NCI-H510A (cell line): ENCODE measurements at regions not wholly inside any gene's neighbourhood (a gene's known extent, or its start where the extent isn't known, plus 50 kb on each side); places are given as distances from the start of the nearest gene placed in this dataset.

Experiments
- DNase-seq: peaks from one replicate; lab custom pipeline; 2025; lab: John Stamatoyannopoulos, UW

DNA sequence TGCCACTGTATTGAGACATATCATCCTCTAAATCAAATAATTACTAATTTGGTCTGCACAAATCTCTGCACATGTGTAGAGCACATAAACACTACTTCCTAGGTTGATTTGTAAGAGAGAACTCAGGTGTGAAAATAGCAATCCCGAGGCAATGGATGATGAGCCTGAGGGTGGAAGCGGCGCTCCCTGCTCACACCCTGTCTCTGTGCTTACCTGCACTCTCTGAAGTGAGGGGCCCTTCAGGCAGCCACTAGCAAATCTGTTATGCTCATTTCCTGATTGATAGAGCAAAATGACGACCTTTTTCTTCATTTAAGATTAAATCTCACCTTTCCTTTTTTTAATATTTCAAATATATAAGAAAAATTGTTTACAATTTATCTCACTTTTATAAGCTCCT lies 1995.7 kb upstream of the AGA start:
- no peak for DNase-seq

DNA sequence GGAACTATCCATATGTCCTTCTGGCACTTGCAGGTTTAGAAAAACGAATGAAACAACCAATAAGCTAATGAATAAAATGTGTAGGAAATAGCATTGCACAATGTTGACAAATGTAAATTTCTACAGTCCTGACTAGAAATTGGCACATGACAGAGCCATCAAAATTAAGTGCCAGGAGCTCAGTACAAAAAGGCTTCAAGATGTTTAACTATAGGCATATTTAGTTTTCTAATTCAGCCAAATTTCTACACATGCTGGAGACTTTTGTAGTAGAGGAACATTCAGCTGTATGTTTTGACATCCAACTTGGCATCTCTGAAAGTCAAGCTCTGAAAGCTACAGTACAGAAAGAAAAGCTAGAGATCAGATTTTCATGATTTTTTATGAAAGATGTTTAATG lies 1999.4 kb upstream of the AGA start:
- no peak for DNase-seq

DNA sequence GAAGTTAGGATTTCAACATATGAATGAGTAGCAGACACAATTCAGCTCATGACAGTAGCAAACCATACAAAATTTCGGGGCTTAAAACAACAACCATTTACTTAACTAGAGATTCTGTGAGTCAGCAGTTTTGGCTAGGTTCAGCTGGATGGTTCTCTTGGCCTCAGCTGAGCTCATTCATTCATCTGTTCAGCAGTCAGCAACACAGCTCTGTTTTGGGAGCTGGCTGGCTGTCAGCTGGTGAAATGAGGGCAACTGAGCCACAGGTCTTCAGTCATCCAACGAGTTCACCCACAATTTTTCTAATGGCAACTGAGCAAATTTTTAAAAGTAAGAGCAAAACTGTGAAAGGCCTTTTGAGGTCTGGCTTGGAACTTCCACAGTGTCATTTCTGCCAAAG lies 2005.1 kb upstream of the AGA start:
- DNase-seq = no peak

DNA sequence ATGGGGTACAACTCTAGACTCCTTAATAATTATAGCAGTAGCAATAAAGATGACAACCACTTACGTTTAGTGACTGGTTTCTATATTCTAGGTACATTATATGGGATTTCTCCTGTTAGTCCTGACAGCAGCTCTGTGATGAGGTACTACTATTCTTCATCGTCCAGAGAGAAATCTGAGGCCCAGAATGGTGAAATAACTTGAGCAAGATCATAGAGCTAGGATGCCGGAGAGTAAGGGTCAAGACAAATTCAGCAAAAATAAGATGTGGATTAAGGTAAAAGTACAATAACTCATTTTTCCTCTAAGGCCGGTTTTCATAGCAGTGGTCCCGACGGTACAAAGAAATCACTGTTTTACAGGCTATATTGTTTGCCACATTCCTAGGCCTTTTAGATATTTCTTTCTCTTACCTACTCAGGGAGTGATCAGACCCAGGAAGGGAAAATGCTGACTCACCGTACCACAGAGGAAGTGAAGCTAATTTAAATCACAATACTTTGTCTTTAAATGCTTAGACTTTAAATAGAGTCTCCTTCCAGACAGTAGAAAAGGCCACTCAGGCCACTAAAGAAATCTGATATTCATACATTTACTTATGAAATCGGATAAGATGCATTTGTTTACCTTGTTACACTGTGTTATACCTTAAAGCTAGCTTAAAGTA lies 2023.0 kb upstream of the AGA start:
- no peak for DNase-seq

DNA sequence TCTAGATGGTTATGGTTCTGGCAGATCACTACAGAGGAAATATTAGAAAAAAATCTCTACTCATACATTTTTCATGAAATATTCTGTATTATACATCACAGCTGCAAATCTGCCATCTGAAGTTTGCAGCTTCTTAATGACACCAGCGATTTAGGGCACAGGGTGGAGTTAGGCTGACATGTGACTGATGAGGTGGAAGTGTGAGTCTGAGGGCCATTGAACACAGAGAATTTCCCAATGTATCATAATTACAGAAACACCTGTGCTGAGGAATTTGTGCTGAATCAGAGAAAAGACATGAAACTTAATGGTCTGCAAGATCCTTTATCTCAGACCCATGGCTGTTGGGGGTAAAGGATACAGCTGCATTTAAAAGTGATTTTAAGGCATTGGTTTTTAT lies 2025.6 kb upstream of the AGA start:
- no peak for DNase-seq

DNA sequence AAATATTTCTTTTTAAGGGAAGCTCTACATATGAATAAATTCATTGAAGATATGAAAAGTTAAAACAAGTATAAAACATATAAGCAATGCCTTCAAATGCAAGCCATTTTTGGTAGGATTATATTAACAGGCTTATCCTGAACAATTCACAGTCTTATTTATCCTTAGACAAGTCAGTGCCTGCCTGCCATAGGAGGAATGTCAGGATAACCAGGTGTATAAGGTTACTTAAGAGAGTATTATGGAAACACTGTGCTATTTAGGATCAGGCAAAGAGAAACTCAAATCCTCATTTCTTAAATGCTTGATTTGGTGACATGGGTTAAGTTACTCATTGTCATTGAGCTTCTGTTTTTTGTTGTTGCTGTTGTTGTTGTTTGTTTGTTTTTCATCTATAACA lies 2029.9 kb upstream of the AGA start:
- no peak for DNase-seq

DNA sequence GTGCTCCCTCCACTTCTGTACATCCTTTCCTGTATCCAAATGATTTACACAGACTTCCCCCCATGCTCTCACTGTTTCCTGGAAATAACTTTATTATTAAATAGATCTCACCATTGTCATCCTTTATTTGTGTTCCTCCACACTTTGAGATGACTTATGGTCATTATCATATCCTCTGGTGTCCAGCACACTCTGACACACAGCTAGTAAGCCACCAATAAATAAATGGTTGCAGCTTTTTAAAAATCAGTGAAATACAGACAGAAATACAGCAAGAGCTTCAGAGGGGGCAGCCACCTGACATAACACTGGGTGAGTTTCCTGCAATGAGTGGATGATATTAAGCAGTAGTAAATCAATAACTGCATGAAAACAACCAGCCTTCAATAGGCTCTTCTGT lies 2036.4 kb upstream of the AGA start:
- DNase-seq = no peak

DNA sequence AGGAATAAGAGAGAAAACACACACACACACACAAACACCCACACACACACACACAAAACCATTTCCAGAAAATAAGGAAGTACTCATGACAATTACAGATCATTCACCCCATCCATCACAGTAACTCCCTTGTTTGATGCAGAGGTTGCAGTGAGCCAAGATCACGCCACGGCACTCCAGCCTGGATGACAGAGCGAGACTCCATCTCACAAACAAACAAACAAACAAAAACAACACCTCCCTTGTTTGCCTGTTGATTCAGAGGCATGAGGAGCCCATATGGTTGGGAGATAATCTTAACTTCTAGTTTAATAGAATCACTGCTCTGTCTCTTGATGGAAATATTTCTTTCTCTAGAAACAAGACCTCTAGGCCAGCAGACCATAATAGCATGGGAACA lies 2043.5 kb upstream of the AGA start:
- no peak for DNase-seq

DNA sequence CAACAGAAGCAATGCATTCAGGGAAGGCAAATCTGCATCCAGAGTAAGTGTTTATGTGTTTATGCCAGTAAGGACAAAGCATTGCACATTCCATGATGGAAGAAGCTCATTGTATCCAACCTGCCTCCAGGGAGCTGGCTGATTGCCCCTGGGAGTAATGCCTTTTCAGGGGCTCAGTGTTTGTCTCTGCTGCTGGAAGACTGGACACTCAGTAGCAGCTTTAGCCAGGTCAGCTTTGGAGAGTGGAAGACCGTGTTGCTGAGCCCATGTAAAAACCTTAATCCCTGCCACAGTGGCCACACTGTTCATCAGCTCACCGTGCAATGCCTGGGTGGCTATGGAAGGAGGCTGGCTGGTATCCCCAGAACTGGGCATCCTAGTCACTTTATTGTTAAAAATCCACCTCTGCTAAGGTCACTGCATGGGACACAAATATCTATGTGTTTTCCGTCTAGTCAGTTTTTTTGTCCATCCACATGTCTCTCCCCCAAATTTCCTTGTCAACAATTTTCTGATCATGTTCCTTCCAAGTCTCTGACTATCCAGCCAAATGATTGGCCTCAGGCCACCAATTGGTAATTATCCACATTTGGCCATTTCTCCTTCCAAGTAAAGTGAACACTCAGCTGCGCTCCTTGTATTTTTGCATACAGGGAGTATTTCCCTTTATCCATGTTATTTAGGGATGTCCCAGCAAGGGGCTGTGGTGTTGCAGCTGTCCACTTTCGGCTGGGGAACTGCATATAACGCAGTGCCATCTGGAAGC lies 2044.5 kb upstream of the AGA start:
- no peak for DNase-seq

DNA sequence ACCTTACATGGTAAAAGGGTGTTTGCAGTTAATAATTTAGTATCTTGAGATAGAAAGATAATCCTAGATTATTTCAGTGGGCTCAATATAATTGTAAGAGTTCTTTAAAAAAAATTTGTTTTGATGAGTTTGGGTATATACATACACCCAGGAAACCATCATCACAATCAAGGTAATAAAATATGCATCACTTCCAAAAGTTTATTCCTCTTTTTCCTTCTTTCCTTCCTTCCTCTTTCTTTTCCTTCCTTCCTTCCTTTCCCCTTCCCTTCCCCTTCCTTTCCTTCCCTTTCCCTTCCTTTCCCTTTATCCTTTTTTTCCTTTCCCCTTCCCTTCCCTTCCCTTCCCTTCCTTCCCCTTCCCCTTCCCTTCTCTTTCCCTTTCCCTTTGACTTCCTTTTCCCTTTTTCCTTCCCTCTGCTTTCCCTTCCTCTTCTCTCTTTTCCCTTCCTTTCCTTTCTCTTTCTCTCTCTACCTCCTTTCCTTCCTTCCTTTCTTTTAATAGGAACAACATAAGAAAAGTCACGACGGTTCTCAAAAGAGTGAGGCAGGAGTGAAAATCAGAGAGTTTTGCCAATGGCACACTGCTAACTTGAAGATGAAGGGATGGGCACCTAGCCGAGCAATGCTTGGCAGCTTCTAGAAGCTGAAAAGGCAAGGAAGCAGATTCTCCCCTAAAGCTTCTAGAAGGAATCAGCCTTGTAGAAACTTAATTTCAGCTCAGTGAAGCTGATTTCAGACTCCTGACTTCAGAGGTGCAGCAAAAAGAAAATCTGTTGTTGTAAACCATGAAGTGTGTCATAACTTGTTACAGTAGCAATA lies 2050.2 kb upstream of the AGA start:
- no peak for DNase-seq

DNA sequence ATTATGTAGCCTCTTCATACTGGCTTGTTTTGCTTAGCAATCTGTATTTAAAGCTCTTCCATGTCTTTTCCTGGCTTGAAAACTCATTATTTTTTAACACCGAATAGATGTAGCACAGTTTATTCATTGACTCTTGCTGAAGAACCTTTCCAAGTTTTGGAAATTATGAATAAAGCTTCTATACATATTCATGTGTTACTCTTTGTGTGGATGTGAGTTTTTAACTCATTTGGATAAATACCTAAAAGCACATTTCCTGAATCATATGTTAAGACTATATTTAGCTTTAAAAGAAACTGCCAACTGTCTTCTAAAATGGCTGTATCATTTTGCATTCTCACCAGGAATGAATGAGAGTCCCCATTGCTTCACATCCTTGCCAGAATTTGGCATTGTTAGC lies 2061.7 kb upstream of the AGA start:
- DNase-seq = no peak

DNA sequence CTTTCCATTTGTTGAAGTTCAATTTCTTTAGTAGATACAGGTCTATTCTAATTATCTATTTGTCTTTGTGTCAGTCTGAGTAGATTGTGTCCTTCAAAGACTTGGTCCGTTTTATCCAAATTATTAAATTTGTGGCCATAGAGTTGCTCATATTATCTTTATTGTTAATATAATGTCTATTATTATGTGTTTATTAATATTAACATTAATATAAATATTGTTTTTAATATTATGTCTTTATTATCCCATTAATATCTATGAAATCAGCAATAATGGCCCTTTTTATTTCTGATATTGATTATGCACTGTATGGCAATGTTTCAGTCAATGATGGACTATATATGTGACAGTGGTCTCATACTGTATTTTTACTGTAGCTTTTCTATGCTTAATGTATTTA lies 2067.3 kb upstream of the AGA start:
- no peak for DNase-seq

DNA sequence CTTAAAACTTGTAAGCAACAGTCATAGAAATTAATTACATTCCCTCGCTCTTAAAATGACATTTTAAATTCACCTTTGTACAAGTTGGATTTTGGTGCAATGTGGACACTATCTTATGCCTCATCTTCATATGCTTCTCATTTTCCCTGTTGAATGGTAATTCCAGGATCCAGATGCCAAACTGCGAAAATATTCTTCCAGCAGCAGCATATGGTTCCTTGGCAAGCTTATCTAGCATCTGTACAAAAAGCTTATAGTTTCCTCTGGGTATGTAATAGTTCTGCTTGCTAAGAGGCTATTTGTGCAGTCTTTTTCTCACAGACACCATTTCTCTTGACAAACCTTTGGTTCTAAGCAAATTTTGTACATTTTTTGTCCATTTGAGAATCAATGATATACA lies 2079.7 kb upstream of the AGA start:
- DNase-seq = no peak

DNA sequence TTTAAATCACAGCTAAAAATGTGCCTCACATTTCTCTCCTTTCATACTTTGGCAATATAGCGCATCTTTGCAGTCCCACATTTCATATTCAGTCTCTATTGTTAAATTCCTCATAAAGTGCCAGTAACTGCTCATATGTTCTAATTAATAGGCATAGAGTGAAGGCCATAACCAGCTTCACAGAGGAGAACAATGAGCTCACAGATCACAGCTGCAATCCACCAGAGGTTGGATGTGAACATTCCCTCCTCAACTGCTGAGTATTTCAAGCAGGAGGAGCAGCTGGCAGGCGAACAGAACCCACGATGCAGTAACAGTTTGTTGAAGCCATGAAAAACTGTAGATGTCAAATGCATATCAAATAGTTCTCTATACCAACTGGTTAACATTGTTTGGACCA lies 2088.7 kb upstream of the AGA start:
- DNase-seq = no peak

DNA sequence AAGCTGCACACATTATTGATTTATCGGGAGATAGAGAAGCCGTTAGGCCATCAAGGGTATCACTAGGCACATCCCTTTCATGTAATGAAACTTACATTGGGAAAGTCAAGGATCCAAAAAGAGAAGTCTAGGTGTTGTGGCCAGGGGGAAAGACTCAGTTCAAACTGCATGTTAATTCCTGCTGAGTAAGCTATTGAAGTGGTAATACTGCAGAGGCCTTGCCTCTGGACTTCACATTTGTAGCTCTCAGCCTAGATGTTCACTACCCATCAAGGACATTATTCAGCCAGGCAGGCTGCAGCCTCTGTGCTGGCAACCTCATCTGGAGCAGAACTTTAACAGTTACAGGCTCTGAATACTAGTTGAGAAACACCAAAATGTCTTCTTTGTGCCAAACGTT lies 2094.5 kb upstream of the AGA start:
- DNase-seq = no peak

DNA sequence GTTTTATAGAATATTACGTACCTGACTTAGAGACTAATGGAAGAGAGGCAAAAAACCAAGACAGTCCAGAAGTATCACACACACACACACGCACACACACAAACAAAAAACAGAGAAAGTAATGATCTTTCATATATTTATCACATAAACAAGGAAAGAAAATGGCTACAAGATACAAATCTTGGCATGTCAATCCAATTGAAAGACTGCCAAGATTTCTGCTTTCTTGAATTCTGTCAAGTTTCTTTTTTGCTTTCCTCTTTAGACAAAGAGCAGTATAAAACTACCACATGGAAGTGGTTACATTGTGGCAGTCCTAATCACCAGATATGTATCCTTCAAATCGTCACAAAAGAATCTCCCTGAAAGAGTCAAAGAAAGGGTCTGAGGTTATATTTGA lies 2097.4 kb upstream of the AGA start:
- DNase-seq = no peak

DNA sequence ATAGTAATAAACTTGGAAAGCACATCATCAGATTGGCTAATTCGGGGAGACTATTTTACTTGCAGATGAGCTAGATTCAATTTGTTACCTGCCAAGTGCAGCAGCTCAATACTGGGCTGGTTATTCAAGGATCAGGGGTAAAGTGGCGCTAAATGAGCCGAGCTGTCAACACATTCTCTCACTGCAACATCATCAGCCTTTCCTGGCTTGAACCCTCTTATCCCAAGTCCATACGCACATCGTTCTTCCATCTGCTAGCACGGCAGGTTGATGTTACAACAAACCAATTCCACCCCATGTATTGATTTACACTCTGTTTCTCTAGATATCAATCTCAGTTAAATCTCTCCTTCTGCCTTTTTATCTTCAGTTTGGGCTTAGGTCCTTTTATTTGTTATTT lies 2101.5 kb upstream of the AGA start:
- DNase-seq = no peak

DNA sequence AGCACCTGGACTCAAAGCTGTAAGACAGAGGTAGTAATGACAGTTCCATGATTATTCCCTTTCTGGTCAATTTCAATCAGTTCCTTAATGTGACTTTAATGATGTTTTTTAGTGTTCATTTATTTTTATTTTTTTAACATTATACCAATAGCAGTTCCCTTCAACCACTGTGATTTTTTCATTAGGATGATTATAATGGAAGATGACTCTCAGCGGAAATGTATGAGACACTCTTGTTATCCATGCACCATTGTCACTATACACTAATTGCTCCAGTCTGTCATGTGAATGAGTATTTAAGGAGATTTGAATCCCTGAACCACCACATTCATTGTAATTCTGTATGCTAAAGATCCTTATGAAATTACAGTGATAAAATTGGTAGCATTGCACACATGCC lies 2102.3 kb upstream of the AGA start:
- no peak for DNase-seq

DNA sequence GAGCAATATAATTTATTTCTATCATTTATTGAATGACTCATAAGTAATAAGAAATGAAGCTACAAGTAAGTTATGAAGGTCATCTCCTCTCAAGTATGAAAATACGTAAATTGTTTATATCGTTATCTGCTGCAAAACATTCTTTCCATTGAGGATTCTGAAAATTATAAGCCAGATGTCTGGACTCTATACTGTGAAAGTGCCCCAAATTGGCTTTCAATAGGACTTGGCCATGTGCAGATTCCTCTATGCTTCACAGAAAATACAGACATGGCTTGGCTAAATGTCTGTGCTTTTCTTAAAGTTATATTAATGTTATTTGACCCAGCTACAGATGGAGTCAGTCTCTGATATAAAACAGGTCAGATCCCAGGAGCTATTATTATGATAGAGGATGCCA lies 2109.9 kb upstream of the AGA start:
- no peak for DNase-seq

DNA sequence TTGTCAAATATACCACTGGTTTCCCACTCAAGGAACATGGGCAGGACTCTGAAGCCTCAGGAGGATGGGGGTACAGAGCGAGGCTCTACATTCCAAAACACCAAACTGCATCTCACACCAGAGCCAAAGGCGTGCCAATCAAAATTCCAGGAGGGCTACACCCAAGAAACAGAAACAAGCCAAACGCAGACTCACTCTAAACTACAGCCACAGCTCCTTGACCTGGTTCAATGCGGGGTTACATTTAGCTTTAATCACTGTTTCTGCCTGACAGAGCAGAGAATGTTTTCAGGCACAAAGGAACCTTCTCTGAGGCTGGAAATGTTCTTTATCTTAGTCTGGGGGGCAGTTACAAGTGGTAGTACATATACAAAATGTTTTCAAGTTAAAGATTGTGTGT lies 2121.5 kb upstream of the AGA start:
- no peak for DNase-seq

DNA sequence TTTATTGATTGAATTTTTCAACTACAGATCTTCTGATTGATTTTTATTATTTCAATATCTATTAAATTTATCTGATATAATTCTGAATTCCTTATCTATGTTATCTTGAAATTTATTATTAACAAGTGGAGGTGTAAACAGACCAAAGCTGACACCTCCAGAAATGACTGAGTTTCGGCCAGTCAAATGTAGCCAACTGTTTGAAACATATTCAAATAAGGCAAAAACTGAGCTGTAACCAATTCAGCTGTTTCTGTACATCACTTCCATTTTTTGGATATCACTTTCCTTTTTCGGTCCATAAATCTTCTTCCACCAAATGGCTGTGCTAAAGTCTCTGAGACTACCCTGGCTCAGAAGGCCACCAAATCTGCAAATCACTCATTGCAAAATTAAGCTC lies 2127.3 kb upstream of the AGA start:
- no peak for DNase-seq

DNA sequence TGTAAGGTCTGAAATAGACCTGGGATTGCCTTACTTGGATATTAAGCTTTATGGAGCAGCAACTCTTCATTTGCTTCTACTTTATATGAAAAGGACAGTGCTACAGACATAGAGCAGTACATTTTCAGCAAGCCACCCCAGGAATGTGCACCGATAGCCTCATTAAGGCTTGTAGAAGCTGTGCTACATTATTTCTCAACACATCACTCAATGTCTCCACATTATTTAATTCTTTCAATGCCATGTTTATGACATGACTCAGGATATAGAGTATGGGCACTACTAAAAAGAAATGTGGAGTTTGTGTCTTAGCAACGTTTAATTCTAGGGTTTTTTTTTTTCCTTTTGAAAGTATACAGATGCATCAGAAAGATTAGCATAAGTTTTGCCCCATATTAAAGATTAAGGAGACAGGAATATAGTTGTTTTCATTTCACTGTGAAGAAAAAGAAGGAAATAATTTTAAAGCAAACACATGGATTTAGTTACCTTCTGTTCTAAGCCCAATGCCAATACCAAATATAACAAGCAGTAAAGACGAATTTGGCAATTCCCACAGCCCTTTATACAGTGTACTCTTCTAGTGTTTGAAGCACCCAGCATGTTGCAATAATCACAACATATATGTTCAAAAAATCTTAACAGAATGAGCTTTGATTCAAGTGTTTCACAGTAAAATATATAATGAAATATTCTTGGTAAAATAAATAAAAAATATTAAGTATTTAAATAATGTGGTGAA lies 2140.1 kb upstream of the AGA start:
- no peak for DNase-seq

DNA sequence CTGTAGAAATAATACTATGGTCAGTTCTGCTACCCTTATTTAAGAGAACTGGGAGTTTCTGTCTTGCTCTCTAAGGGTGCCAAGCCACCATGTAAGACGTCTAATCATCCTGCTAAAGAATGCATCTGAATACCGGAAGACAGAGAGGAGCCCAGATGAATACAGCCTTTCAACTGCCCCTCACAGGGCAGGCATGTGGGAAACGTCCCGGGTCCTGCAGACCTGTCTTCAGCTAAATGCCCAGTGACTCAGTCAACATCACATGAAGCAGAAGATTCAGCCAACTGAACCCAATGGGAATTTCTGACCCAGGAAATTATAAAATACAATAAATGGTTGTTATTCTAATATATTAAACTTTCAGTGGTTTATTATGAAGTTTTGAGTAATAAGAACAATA lies 2141.0 kb upstream of the AGA start:
- no peak for DNase-seq
